ENCODE measurements at regions not wholly inside any gene's neighbourhood (a gene's known extent, or its start where the extent isn't known, plus 50 kb on each side); places are given as distances from the start of the nearest gene placed in this dataset.

GRCh38 chr4:14559646-14560045 lies 442.6 kb upstream of the CPEB2 start:
- TF ChIP-seq POLR2A (IDR thresholded peaks at IDR 0.05) (no peak), CTCF (IDR thresholded peaks at IDR 0.05) (no peak), POLR2AphosphoS5 (IDR thresholded peaks at IDR 0.05) (no peak)
